ENCODE measurements at regions not wholly inside any gene's neighbourhood (a gene's known extent, or its start where the extent isn't known, plus 50 kb on each side); places are given as distances from the start of the nearest gene placed in this dataset.

DNA sequence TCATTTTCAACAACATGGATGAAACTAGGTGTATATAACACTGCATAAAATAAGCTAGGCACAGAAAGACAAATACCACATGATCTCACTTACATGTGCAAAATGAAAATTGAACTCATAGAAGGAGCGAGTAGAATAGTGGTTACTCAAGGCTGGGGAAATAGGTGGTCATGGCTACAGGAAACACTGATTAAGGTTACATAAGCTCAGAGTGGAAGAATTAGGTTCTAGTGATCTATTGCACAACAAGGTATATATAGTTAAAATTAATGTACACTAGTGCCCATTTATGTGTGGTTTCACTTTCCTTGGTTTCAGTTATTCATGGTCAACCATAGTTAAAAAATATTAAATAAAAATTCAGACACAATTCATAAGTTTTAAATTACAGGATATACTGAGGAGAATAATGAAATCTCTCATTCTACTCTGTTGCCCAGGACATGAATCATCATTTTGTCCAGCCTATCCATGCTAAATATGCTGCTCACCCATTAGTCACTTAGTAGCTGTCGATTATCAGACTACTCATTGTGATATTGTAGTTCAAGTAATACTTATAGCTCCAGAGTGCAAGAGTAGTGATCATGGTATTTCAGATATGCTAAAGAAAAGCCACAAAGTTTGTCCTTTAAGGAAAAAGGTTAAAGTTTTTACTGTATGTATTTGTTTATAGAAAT is 1530.9 kb upstream of the LRRTM1 start (continued):
- TF ChIP-seq, protein P1, sequence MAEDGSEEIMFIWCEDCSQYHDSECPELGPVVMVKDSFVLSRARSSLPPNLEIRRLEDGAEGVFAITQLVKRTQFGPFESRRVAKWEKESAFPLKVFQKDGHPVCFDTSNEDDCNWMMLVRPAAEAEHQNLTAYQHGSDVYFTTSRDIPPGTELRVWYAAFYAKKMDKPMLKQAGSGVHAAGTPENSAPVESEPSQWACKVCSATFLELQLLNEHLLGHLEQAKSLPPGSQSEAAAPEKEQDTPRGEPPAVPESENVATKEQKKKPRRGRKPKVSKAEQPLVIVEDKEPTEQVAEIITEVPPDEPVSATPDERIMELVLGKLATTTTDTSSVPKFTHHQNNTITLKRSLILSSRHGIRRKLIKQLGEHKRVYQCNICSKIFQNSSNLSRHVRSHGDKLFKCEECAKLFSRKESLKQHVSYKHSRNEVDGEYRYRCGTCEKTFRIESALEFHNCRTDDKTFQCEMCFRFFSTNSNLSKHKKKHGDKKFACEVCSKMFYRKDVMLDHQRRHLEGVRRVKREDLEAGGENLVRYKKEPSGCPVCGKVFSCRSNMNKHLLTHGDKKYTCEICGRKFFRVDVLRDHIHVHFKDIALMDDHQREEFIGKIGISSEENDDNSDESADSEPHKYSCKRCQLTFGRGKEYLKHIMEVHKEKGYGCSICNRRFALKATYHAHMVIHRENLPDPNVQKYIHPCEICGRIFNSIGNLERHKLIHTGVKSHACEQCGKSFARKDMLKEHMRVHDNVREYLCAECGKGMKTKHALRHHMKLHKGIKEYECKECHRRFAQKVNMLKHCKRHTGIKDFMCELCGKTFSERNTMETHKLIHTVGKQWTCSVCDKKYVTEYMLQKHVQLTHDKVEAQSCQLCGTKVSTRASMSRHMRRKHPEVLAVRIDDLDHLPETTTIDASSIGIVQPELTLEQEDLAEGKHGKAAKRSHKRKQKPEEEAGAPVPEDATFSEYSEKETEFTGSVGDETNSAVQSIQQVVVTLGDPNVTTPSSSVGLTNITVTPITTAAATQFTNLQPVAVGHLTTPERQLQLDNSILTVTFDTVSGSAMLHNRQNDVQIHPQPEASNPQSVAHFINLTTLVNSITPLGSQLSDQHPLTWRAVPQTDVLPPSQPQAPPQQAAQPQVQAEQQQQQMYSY (CRISPR knock-in tag; IDR thresholded peaks at IDR 0.05) = no peak
- TF ChIP-seq, protein P2, sequence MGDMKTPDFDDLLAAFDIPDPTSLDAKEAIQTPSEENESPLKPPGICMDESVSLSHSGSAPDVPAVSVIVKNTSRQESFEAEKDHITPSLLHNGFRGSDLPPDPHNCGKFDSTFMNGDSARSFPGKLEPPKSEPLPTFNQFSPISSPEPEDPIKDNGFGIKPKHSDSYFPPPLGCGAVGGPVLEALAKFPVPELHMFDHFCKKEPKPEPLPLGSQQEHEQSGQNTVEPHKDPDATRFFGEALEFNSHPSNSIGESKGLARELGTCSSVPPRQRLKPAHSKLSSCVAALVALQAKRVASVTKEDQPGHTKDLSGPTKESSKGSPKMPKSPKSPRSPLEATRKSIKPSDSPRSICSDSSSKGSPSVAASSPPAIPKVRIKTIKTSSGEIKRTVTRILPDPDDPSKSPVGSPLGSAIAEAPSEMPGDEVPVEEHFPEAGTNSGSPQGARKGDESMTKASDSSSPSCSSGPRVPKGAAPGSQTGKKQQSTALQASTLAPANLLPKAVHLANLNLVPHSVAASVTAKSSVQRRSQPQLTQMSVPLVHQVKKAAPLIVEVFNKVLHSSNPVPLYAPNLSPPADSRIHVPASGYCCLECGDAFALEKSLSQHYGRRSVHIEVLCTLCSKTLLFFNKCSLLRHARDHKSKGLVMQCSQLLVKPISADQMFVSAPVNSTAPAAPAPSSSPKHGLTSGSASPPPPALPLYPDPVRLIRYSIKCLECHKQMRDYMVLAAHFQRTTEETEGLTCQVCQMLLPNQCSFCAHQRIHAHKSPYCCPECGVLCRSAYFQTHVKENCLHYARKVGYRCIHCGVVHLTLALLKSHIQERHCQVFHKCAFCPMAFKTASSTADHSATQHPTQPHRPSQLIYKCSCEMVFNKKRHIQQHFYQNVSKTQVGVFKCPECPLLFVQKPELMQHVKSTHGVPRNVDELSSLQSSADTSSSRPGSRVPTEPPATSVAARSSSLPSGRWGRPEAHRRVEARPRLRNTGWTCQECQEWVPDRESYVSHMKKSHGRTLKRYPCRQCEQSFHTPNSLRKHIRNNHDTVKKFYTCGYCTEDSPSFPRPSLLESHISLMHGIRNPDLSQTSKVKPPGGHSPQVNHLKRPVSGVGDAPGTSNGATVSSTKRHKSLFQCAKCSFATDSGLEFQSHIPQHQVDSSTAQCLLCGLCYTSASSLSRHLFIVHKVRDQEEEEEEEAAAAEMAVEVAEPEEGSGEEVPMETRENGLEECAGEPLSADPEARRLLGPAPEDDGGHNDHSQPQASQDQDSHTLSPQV (IDR thresholded peaks at IDR 0.05) = no peak
- TF ChIP-seq HDGF (IDR thresholded peaks at IDR 0.05) (no peak), MEF2A (IDR thresholded peaks at IDR 0.05; ENCODE audit: insufficient read depth, low read depth, low read length) (no peak)
